Ascending aorta (tissue), 2 donors: ENCODE measurements at regions not wholly inside any gene's neighbourhood (a gene's known extent, or its start where the extent isn't known, plus 50 kb on each side); places are given as distances from the start of the nearest gene placed in this dataset.

Experiments used
- DNase-seq, 2 donors: peaks; one replicate each; pipeline ENCODE4 v3.0.0-alpha.2; 2019; ENCODE audit warnings: low spot score in 2 of 2
- H3K27ac ChIP-seq, 2 donors: fragments of 200-600 bp; sonication (generic); one replicate each; pipeline ENCODE4 v1.5.1; 2016 to 2017; ENCODE audit warnings: mild to moderate bottlenecking in 1 of 2
- H3K27me3 ChIP-seq: fragments of 200-600 bp; sonication (generic); one replicate; pipeline ENCODE4 v1.5.1; 2017
- H3K36me3 ChIP-seq, 2 donors: fragments of 200-600 bp; sonication (generic); one replicate each; pipeline ENCODE4 v1.5.1; 2016
- H3K4me1 ChIP-seq, 2 donors: fragments of 200-600 bp; sonication (generic); one replicate each; pipeline ENCODE4 v1.5.1; 2016 to 2017; ENCODE audit warnings: mild to moderate bottlenecking in 1 of 2
- H3K4me3 ChIP-seq, 2 donors: fragments of 200-600 bp; sonication (generic); one replicate each; pipeline ENCODE4 v1.5.1; 2016 to 2017; ENCODE audit warnings: mild to moderate bottlenecking in 1 of 2
- H3K9me3 ChIP-seq, 2 donors: fragments of 200-600 bp; sonication (generic); one replicate each; pipeline ENCODE4 v1.5.1; 2016
- intact Hi-C: fragments of 100-400 bp; cut with DNase I; formaldehyde crosslinking; loops from one replicate; pipeline ENCODE4 v1.15.1; 2023
- TF ChIP-seq, protein P1 (sequence below), 3 experiments: fragments of 200-600 bp in 2 of 3; fragments of 450-650 bp in 1 of 3; sonication (generic) in 2 of 3; IDR thresholded peaks; one replicate each; pipeline ENCODE4 v1.5.1; 2016 to 2019; ENCODE audit warnings: antibody characterized with exemption in 3 of 3, mild to moderate bottlenecking in 1 of 3, moderate library complexity in 1 of 3

DNA sequence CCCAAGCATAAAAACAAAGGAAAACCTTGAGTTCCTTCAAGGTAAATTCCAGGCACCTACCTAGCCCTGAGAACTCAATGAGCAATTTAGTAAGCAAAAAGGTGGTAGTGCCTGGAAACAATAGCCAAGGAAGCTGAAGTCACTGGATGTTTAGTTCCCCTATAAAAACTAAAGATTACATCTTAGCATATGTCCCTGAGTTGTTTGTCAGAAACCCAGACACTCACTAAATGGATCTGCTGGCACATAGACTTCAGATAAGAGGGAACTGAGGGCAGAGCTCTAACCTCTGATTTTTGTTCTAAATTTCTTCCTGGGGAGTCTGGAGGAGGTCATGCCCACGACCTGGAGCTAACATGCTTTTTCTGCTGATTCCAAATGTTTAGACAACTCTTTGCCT is 532.8 kb upstream of the SALL1 start:
- Histone ChIP-seq H3K27ac (no peak overlapping the region), H3K36me3 (no peaks in the 10 kb centered on the region), H3K27me3 (no peaks in the 10 kb centered on the region), H3K4me3 (no peak overlapping the region), H3K9me3 (no peaks in the 10 kb centered on the region), H3K4me1 (no peaks in the 10 kb centered on the region)
- TF ChIP-seq, protein P1, sequence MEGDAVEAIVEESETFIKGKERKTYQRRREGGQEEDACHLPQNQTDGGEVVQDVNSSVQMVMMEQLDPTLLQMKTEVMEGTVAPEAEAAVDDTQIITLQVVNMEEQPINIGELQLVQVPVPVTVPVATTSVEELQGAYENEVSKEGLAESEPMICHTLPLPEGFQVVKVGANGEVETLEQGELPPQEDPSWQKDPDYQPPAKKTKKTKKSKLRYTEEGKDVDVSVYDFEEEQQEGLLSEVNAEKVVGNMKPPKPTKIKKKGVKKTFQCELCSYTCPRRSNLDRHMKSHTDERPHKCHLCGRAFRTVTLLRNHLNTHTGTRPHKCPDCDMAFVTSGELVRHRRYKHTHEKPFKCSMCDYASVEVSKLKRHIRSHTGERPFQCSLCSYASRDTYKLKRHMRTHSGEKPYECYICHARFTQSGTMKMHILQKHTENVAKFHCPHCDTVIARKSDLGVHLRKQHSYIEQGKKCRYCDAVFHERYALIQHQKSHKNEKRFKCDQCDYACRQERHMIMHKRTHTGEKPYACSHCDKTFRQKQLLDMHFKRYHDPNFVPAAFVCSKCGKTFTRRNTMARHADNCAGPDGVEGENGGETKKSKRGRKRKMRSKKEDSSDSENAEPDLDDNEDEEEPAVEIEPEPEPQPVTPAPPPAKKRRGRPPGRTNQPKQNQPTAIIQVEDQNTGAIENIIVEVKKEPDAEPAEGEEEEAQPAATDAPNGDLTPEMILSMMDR (IDR thresholded peaks at IDR 0.05): no peak
- DNase-seq: no peak
- intact Hi-C loops: no loop called here

DNA sequence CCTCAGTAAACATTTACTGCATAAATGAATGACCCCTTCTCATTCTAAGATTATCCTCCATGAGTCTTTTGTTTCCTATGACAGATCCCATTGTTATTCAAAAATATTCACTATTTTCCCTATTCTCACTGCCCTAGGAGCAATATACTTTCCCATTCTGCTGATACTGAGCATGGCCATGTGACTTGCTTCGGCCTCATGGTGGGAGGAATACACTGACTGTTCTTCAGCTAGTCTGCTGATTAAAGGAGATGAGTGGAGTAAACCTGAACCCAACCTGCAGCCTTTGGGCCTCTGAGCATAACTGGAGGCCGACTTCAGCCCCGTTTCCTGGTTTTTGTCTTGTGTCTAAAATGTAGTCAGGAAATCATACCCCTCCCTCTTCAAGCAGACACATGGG is 531.8 kb upstream of the SALL1 start:
- no peaks in the 10 kb centered on the region for H3K9me3 ChIP-seq
- no peaks in the 10 kb centered on the region for H3K27me3 ChIP-seq
- DNase-seq: no peak
- intact Hi-C loops: no loop called here
- no peak overlapping the region for H3K27ac ChIP-seq
- H3K4me3 ChIP-seq: no peak overlapping the region
- H3K36me3 ChIP-seq: no peaks in the 10 kb centered on the region
- no peaks in the 10 kb centered on the region for H3K4me1 ChIP-seq
- TF ChIP-seq, protein P1 (IDR thresholded peaks at IDR 0.05): no peak

DNA sequence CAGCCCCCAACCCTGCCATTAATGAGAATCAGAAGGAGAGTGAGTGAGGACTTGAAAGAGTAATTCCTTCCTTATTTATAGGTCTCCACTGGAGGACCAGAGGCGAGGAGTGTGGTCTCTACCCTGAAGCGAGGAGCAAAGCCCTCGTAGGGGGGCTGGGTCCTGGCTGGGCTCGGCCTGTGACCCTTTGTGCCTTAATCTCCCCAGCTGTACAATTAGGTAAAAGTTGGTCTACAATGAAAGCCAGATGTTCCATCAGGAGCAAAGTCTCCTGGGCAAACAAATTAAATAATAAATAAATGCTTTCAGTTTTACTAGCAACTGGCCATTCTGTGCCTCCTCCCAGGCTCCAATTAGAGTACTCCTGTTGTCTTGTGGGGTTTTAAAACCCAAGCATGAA is 523.5 kb upstream of the SALL1 start:
- H3K27me3 ChIP-seq: no peaks in the 10 kb centered on the region
- no peaks in the 10 kb centered on the region for H3K36me3 ChIP-seq
- TF ChIP-seq, protein P1 (IDR thresholded peaks at IDR 0.05): no peak
- H3K27ac ChIP-seq: no peak overlapping the region
- H3K4me1 ChIP-seq: no peaks in the 10 kb centered on the region
- H3K4me3 ChIP-seq: no peak overlapping the region
- H3K9me3 ChIP-seq: no peaks in the 10 kb centered on the region
- intact Hi-C loops: no loop called here
- DNase-seq: no peak

DNA sequence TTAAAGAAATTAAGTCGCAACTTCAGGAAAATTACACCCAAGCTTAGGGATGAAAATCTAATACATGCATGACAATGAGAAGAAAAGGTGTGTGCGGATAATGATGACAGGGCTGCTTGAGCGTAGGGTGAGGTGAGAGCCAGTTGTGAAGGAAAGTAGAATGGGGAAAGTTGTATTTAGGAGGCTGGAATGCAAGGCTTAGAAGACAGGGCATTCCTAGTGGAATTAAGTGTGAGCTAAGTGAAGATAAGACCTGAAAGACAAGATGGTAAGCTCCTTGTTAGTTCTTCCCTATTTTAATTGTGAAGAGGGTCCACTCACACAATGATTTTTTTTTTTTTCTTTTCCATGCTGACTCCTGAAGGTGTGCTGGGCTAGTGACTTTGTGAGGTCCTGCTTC is 519.5 kb upstream of the SALL1 start:
- no peaks in the 10 kb centered on the region for H3K9me3 ChIP-seq
- TF ChIP-seq, protein P1 (IDR thresholded peaks at IDR 0.05): no peak
- no peaks in the 10 kb centered on the region for H3K4me1 ChIP-seq
- intact Hi-C loops: no loop called here
- no peaks in the 10 kb centered on the region for H3K27me3 ChIP-seq
- H3K4me3 ChIP-seq: no peak overlapping the region
- H3K36me3 ChIP-seq: no peaks in the 10 kb centered on the region
- no peak overlapping the region for H3K27ac ChIP-seq
- DNase-seq: no peak

DNA sequence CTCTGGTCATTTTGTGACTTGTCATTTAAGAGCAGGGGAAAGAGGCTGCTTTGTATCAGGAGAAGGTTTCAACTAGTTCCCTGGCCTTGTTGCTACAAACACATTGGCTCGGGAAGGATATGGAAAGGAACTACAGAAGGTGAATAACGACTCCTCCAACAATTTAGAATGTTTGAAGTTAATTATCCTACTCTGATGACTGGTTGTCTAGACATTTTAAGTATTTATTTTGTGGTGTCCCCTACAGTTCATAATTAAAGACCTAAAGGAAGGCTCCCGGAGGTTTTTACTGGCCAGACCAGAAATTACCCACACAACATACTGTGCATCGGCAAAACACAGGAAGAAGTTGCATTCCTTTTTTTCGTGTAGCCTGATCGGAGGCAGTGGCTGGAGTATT is 515.8 kb upstream of the SALL1 start:
- Histone ChIP-seq H3K4me1 (no peaks in the 10 kb centered on the region), H3K4me3 (no peak overlapping the region), H3K9me3 (no peaks in the 10 kb centered on the region), H3K27ac (no peak overlapping the region), H3K36me3 (no peaks in the 10 kb centered on the region), H3K27me3 (no peaks in the 10 kb centered on the region)
- intact Hi-C loops: no loop called here
- TF ChIP-seq, protein P1 (IDR thresholded peaks at IDR 0.05): no peak
- DNase-seq: no peak

DNA sequence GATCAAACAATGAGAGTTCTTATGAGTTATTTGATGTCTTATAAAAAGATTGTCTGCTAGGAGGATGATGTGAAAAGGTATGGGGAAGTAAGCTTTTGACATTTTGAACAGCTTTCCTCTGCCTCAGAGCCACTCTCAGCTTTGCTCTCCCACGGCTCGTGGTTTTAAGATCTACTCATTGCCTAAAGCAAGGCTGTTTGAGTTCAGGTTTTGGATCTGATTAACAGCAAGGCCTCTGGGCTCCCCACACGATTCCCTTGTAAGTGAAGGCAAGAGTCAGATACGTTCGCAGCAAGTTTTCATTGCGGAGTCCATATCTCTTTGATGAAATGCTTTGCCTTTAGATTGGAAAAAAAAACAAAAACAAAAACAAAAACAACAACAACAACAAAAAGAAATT is 515.0 kb upstream of the SALL1 start:
- Histone ChIP-seq H3K9me3 (no peaks in the 10 kb centered on the region), H3K4me3 (no peak overlapping the region), H3K36me3 (no peaks in the 10 kb centered on the region), H3K27ac (no peak overlapping the region), H3K27me3 (no peaks in the 10 kb centered on the region), H3K4me1 (no peaks in the 10 kb centered on the region)
- TF ChIP-seq, protein P1 (IDR thresholded peaks at IDR 0.05): no peak
- intact Hi-C loops: no loop called here
- no peak for DNase-seq
